ENCODE measurements at regions not wholly inside any gene's neighbourhood (a gene's known extent, or its start where the extent isn't known, plus 50 kb on each side); places are given as distances from the start of the nearest gene placed in this dataset.
"Not testable (repeated sequence)": the region's sequence is repeated elsewhere in the genome, so short reads cannot be mapped to it uniquely, and the experiment has no call there.

GRCh38 chr12:92235703-92236472 lies 90.2 kb upstream of the BTG1 start:
- no peak for DNase-seq

- DNase-seq: no peak
These were observed 88.9 kb upstream of the BTG1 start for GRCh38 chr12:92234533-92234932.

- DNase-seq: no peak
These were observed 87.8 kb upstream of the BTG1 start for GRCh38 chr12:92233346-92234015.

- not testable (repeated sequence) for DNase-seq
These were observed 86.8 kb upstream of the BTG1 start for GRCh38 chr12:92232371-92232932.

- not testable (repeated sequence) for DNase-seq
These were observed 86.3 kb upstream of the BTG1 start for GRCh38 chr12:92231945-92232344.

- DNase-seq: not testable (repeated sequence)
These were observed 85.9 kb upstream of the BTG1 start for GRCh38 chr12:92231532-92231931.

- DNase-seq: peak in 2 of 58 donors; percentile 5 to 23
These were observed 83.7 kb upstream of the BTG1 start for GRCh38 chr12:92229381-92229780.

- no peak for DNase-seq
These were observed 81.3 kb upstream of the BTG1 start for GRCh38 chr12:92226961-92227360.

GRCh38 chr12:92226071-92226661 lies 80.5 kb upstream of the BTG1 start:
- DNase-seq: no peak

GRCh38 chr12:92224685-92225331 lies 79.2 kb upstream of the BTG1 start:
- no peak for DNase-seq

- DNase-seq: no peak
These were observed 77.8 kb upstream of the BTG1 start for GRCh38 chr12:92223481-92223880.

- no peak for DNase-seq
These were observed 76.1 kb upstream of the BTG1 start for GRCh38 chr12:92221656-92222315.

- no peak for DNase-seq
These were observed 72.9 kb upstream of the BTG1 start for GRCh38 chr12:92218394-92219077.

GRCh38 chr12:92216092-92216491 lies 70.4 kb upstream of the BTG1 start:
- DNase-seq: no peak

GRCh38 chr12:92215358-92215757 lies 69.7 kb upstream of the BTG1 start:
- DNase-seq: no peak

- DNase-seq: no peak
These were observed 67.5 kb upstream of the BTG1 start for GRCh38 chr12:92213166-92213565.

- DNase-seq: no peak
These were observed 64.4 kb upstream of the BTG1 start for GRCh38 chr12:92210071-92210470.

GRCh38 chr12:92208613-92209121 lies 63.0 kb upstream of the BTG1 start:
- peak in 1 of 58 donors; percentile 28 for DNase-seq

GRCh38 chr12:92206596-92206995 lies 61.0 kb upstream of the BTG1 start:
- no peak for DNase-seq

GRCh38 chr12:92206011-92206410 lies 60.4 kb upstream of the BTG1 start:
- DNase-seq: no peak
